ENCODE measurements at regions not wholly inside any gene's neighbourhood (a gene's known extent, or its start where the extent isn't known, plus 50 kb on each side); places are given as distances from the start of the nearest gene placed in this dataset.
A peak's percentile ranks its signal among the peaks of the same experiment; 100 is the strongest.

DNA sequence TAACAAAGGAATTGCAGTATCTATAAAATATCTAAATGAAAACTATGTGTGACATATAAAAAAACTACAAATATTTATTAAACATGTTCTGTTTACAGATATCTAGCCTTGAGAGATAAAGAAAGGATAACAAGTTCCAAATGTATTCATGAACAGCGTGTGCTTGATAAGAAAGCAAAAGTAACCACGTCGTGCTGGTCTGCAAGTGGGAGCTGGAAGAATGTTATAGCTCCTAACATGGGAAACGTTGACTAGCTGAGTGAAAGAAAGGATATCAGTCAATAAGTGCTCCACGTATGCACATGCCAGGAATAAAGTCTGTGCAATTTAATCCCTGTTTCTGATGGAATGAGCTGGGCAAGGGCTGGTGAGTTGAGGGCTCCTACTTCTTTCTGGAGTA, 71.2 kb upstream of the CDYL2 start:
- TF ChIP-seq EZH2 (IDR thresholded peaks at IDR 0.05; ENCODE audit: low read length, missing control alignments): no peak
- TF ChIP-seq, protein P1, sequence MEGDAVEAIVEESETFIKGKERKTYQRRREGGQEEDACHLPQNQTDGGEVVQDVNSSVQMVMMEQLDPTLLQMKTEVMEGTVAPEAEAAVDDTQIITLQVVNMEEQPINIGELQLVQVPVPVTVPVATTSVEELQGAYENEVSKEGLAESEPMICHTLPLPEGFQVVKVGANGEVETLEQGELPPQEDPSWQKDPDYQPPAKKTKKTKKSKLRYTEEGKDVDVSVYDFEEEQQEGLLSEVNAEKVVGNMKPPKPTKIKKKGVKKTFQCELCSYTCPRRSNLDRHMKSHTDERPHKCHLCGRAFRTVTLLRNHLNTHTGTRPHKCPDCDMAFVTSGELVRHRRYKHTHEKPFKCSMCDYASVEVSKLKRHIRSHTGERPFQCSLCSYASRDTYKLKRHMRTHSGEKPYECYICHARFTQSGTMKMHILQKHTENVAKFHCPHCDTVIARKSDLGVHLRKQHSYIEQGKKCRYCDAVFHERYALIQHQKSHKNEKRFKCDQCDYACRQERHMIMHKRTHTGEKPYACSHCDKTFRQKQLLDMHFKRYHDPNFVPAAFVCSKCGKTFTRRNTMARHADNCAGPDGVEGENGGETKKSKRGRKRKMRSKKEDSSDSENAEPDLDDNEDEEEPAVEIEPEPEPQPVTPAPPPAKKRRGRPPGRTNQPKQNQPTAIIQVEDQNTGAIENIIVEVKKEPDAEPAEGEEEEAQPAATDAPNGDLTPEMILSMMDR (conservative IDR thresholded peaks at IDR 0.05 in 1 of 2, IDR thresholded peaks at IDR 0.05 in 1 of 2; ENCODE audit: low read depth in 1 of 2, low read length in 2 of 2): no peak
- H3K4me3 ChIP-seq (replicated peaks in 1 of 4; ENCODE audit: control extremely low read depth in 1 of 4, insufficient read depth in 1 of 4, low read depth in 3 of 4, low read length in 4 of 4): peak overlapping the region in 1 of 4 experiments; percentile 11

DNA sequence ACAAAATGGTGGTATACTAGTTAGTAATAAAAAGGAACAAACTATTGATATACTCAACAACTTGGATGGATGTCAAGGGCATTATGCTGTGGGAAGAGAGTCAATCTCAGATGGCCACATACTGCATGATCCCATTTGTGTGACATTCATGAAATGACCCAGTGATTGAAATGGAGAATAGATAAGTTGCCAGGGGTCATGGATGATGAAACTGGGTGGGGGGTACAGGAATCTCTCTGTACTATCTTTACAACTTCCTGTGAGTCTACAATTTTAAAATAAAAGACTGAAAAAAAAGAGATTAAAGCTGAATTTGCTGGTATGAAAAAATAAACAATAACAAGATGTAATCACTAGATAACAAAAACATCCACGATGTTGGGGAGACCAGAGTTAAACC, 70.5 kb upstream of the CDYL2 start:
- TF ChIP-seq, protein P1 (conservative IDR thresholded peaks at IDR 0.05 in 1 of 2, IDR thresholded peaks at IDR 0.05 in 1 of 2; ENCODE audit: low read depth in 1 of 2, low read length in 2 of 2): no peak
- TF ChIP-seq EZH2 (IDR thresholded peaks at IDR 0.05; ENCODE audit: low read length, missing control alignments): no peak
- no peaks in the 10 kb centered on the region for H3K9me3 ChIP-seq (ENCODE audit: control insufficient read depth, insufficient read depth, low read depth, low read length)
- H3K27me3 ChIP-seq (ENCODE audit: control insufficient read depth, insufficient read depth, low read length): no peaks in the 10 kb centered on the region
- H2AFZ ChIP-seq (ENCODE audit: low read length): no peak overlapping the region
- H3K79me2 ChIP-seq (ENCODE audit: control insufficient read depth, insufficient read depth, low read length): no peaks in the 10 kb centered on the region
- no peaks in the 10 kb centered on the region for H3K36me3 ChIP-seq (ENCODE audit: control insufficient read depth, insufficient read depth, low read length)
- H3K9ac ChIP-seq (ENCODE audit: insufficient read depth, low read length): no peak overlapping the region
- H3K4me2 ChIP-seq (ENCODE audit: extremely low read depth, insufficient read depth, low read length): no peak overlapping the region
- H3K4me1 ChIP-seq (ENCODE audit: control insufficient read depth, extremely low read depth, insufficient read depth, low read length): no peaks in the 10 kb centered on the region
- H3K27ac ChIP-seq (ENCODE audit: insufficient read depth, low read length): no peak overlapping the region
- H3K4me3 ChIP-seq (replicated peaks in 1 of 4; ENCODE audit: control extremely low read depth in 1 of 4, insufficient read depth in 1 of 4, low read depth in 3 of 4, low read length in 4 of 4): no peak overlapping the region
- no peak for DNase-seq (ENCODE audit: low read depth in 2 of 2)
- no peaks in the 10 kb centered on the region for H4K20me1 ChIP-seq (ENCODE audit: control insufficient read depth, extremely low read depth, insufficient read depth, low read length)

More for the DNA sequence above, 71.2 kb upstream of the CDYL2 start:
- Histone ChIP-seq H3K27me3 (ENCODE audit: control insufficient read depth, insufficient read depth, low read length) (no peaks in the 10 kb centered on the region), H3K9me3 (ENCODE audit: control insufficient read depth, insufficient read depth, low read depth, low read length) (no peaks in the 10 kb centered on the region), H2AFZ (ENCODE audit: low read length) (no peak overlapping the region), H3K36me3 (ENCODE audit: control insufficient read depth, insufficient read depth, low read length) (no peaks in the 10 kb centered on the region), H3K27ac (ENCODE audit: insufficient read depth, low read length) (no peak overlapping the region), H3K9ac (ENCODE audit: insufficient read depth, low read length) (no peak overlapping the region), H4K20me1 (ENCODE audit: control insufficient read depth, extremely low read depth, insufficient read depth, low read length) (no peaks in the 10 kb centered on the region), H3K79me2 (ENCODE audit: control insufficient read depth, insufficient read depth, low read length) (no peaks in the 10 kb centered on the region), H3K4me2 (ENCODE audit: extremely low read depth, insufficient read depth, low read length) (peak overlapping the region; percentile 32), H3K4me1 (ENCODE audit: control insufficient read depth, extremely low read depth, insufficient read depth, low read length) (no peaks in the 10 kb centered on the region)
- no peak for DNase-seq (ENCODE audit: low read depth in 2 of 2)

DNA sequence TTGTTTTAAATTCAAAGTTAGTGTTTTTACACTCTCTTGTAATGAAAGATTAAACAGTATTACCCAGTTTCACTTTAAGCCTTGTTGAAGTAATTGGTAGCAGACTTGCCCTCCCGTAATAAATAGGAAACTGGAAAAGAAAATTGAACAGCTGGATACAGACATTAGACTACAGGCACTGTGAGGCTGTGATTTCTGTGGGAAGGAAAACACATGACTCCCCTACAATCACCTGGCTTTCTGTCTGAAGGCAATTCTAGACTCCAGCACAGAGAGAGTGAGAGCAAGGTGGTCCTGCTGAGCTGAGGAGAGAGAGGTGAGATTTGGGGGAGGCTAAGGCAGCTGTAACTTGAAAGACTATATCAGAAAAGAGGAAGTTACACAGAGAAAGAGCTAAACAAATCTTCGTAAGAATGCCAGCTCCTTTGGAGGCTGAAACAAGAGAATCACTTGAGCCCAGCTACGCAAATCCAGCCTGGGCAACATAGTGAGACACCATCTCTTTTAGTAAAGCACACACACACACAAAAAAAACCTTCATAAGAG, 57.8 kb upstream of the CDYL2 start:
- H3K27me3 ChIP-seq (ENCODE audit: control insufficient read depth, insufficient read depth, low read length): no peaks in the 10 kb centered on the region
- no peaks in the 10 kb centered on the region for H3K79me2 ChIP-seq (ENCODE audit: control insufficient read depth, insufficient read depth, low read length)
- H3K4me3 ChIP-seq (replicated peaks in 1 of 4; ENCODE audit: control extremely low read depth in 1 of 4, insufficient read depth in 1 of 4, low read depth in 3 of 4, low read length in 4 of 4): no peak overlapping the region
- no peaks in the 10 kb centered on the region for H3K36me3 ChIP-seq (ENCODE audit: control insufficient read depth, insufficient read depth, low read length)
- no peak overlapping the region for H2AFZ ChIP-seq (ENCODE audit: low read length)
- no peak overlapping the region for H3K4me2 ChIP-seq (ENCODE audit: extremely low read depth, insufficient read depth, low read length)
- DNase-seq (ENCODE audit: low read depth in 2 of 2): no peak
- no peak overlapping the region for H3K9ac ChIP-seq (ENCODE audit: insufficient read depth, low read length)
- TF ChIP-seq, protein P1 (conservative IDR thresholded peaks at IDR 0.05 in 1 of 2, IDR thresholded peaks at IDR 0.05 in 1 of 2; ENCODE audit: low read depth in 1 of 2, low read length in 2 of 2): no peak
- TF ChIP-seq EZH2 (IDR thresholded peaks at IDR 0.05; ENCODE audit: low read length, missing control alignments): no peak
- no peak overlapping the region for H3K27ac ChIP-seq (ENCODE audit: insufficient read depth, low read length)
- H3K4me1 ChIP-seq (ENCODE audit: control insufficient read depth, extremely low read depth, insufficient read depth, low read length): no peaks in the 10 kb centered on the region
- H3K9me3 ChIP-seq (ENCODE audit: control insufficient read depth, insufficient read depth, low read depth, low read length): no peaks in the 10 kb centered on the region
- no peaks in the 10 kb centered on the region for H4K20me1 ChIP-seq (ENCODE audit: control insufficient read depth, extremely low read depth, insufficient read depth, low read length)

All from fibroblast of lung (primary cell).